Activated naive CD8-positive, alpha-beta T cell treated with anti-CD3 and anti-CD28 coated beads, Interleukin-2, amount 50 U/mL, for 24 hours (primary cell): ENCODE measurements at regions not wholly inside any gene's neighbourhood (a gene's known extent, or its start where the extent isn't known, plus 50 kb on each side); places are given as distances from the start of the nearest gene placed in this dataset.

Experiments used
- ATAC-seq: fragments of 150-1000 bp; cut with Tn5 transposase; one replicate; pipeline ENCODE4 v1.10.0; 2021
- DNase-seq: peaks from one replicate; pipeline ENCODE4 v3.0.0; 2021
- H3K27ac Mint-ChIP-seq: one replicate; pipeline ENCODE4 v1.8.0; 2021; ENCODE audit warnings: mild to moderate bottlenecking, mixed read lengths
- H3K27me3 Mint-ChIP-seq: one replicate; pipeline ENCODE4 v1.8.0; 2021; ENCODE audit warnings: mixed read lengths
- H3K36me3 Mint-ChIP-seq: one replicate; pipeline ENCODE4 v1.8.0; 2021; ENCODE audit warnings: low read depth, mixed read lengths
- H3K4me1 Mint-ChIP-seq: one replicate; pipeline ENCODE4 v1.8.0; 2021; ENCODE audit warnings: mixed read lengths
- H3K4me3 Mint-ChIP-seq: one replicate; pipeline ENCODE4 v1.8.0; 2021; ENCODE audit warnings: mild to moderate bottlenecking, moderate library complexity, mixed read lengths
- H3K9me3 Mint-ChIP-seq: one replicate; pipeline ENCODE4 v1.8.0; 2021; ENCODE audit warnings: mixed read lengths

GRCh38 chr21:39094847-39095579, 88.2 kb downstream of the PSMG1 start:
- H3K27ac Mint-ChIP-seq: no peak overlapping the region
- H3K9me3 Mint-ChIP-seq: no peaks in the 10 kb centered on the region
- no peaks in the 10 kb centered on the region for H3K36me3 Mint-ChIP-seq
- H3K4me1 Mint-ChIP-seq: peaks cover 3% of the 10 kb centered on the region
- no peaks in the 10 kb centered on the region for H3K27me3 Mint-ChIP-seq
- no peak for ATAC-seq
- no peak overlapping the region for H3K4me3 Mint-ChIP-seq
- no peak for DNase-seq

DNA sequence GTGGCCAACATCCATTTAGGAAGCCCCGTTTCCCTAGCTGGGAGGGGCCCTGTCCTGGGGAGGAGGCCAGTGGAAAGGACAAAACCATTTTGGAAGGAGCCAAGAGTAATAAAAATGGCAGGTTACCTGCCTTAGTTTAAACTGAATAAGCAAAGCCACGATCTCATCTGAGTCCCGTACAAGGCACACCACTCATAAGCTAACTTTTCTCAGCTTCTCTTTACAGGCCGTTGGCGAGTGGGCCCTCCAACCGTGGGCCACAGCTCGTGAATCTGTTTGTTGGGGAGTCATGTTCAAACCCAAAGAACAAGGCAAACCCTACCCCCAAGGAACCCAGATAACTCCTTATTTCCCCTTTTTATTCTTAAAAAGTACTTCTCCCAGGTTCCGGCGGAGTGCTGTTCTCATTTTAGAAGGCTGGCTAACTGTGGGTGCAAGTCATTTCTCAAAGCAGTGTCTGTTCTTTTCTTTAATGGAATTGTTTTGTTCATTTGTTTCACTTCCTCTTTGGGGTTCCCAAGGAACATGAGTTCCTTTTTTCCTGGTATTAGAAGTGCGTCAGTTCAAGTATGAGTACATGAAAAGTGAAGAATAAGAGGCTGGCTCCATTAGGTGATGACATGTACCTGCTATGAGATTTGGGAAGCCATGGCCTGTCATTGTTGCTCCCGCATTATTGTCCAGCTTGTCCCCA, 89.0 kb downstream of the PSMG1 start:
- DNase-seq (no peak), ATAC-seq (no peak)
- Mint-ChIP-seq H3K4me1 (peaks cover 3% of the 10 kb centered on the region), H3K9me3 (no peaks in the 10 kb centered on the region), H3K27me3 (no peaks in the 10 kb centered on the region), H3K36me3 (no peaks in the 10 kb centered on the region), H3K4me3 (no peak overlapping the region), H3K27ac (no peak overlapping the region)

DNA sequence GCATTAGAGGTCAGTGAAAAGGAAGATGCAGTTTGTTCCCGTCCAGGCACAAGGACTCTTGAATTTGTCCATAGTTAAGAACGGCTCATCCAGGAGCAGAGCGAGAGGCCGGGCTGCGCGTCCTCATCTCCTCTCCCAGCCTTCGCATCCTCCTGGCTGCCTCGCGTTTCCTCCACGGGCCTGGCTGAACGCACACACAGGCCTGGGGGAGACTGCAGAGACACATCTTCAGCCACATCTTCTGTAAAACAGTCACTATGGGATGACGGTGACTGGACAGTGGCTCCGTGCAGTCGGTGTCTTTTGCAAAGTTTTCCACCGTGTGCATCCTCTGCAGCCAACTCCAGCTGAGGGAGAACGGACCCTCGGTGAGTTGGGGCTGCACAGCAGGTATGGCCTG, 89.7 kb downstream of the PSMG1 start:
- H3K27me3 Mint-ChIP-seq: no peaks in the 10 kb centered on the region
- no peak overlapping the region for H3K27ac Mint-ChIP-seq
- no peak for DNase-seq
- H3K4me3 Mint-ChIP-seq: no peak overlapping the region
- H3K9me3 Mint-ChIP-seq: no peaks in the 10 kb centered on the region
- peaks cover 5% of the 10 kb centered on the region for H3K4me1 Mint-ChIP-seq
- peak; percentile 45 for ATAC-seq
- no peaks in the 10 kb centered on the region for H3K36me3 Mint-ChIP-seq

- H3K9me3 Mint-ChIP-seq: no peaks in the 10 kb centered on the region
- no peak overlapping the region for H3K4me3 Mint-ChIP-seq
- H3K4me1 Mint-ChIP-seq: peaks cover 2% of the 10 kb centered on the region
- DNase-seq (no peak), ATAC-seq (no peak)
- no peaks in the 10 kb centered on the region for H3K36me3 Mint-ChIP-seq
- no peaks in the 10 kb centered on the region for H3K27me3 Mint-ChIP-seq
- no peak overlapping the region for H3K27ac Mint-ChIP-seq
Measured at GRCh38 chr21:39088831-39089380, 94.3 kb downstream of the PSMG1 start.

GRCh38 chr21:39088031-39088370, 95.2 kb downstream of the PSMG1 start:
- H3K4me3 Mint-ChIP-seq: no peak overlapping the region
- no peak overlapping the region for H3K27ac Mint-ChIP-seq
- DNase-seq (no peak), ATAC-seq (no peak)
- H3K36me3 Mint-ChIP-seq: no peaks in the 10 kb centered on the region
- no peaks in the 10 kb centered on the region for H3K9me3 Mint-ChIP-seq
- H3K27me3 Mint-ChIP-seq: peaks cover 2% of the 10 kb centered on the region
- H3K4me1 Mint-ChIP-seq: peaks cover 2% of the 10 kb centered on the region

DNA sequence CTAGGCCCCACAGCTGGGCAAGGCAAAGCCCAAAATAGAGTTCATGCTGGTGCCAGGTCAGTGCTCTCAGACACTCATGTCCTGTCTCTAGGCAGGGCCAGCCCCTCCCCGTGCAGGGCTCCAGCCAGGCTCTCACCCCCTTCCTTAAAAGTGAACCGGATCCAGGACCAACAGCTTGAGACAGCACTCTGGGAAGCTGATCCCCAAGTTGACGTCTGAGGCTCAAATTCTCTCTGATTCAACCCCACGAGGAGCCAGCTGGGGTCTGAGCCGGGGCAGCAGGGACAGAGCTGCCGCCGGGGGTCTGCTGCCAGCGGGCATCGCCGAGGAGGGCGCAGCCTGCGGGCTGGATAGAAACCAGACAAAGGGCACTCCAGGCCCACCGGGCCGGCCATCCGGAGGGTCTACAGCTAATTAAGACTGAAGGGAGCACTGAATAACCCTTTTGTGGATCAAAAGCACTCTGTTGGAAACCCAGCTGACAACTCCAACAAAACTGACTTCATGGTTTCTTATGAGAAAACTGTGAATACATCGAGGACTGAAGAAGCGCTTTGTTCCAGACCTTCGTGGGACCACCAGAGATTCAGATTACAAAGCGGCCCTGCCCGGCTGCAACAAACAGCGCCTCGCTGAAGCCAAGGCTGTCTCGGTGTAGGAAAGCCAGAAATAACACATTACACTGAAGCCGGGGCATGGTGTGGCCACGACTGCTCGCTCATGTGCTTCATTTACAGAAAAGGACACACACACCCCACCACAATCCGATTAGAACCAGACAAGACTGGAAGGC, 95.8 kb downstream of the PSMG1 start:
- H3K36me3 Mint-ChIP-seq: no peaks in the 10 kb centered on the region
- peaks cover 2% of the 10 kb centered on the region for H3K4me1 Mint-ChIP-seq
- no peak overlapping the region for H3K27ac Mint-ChIP-seq
- no peak for ATAC-seq
- DNase-seq: no peak
- peaks cover 2% of the 10 kb centered on the region for H3K27me3 Mint-ChIP-seq
- no peak overlapping the region for H3K4me3 Mint-ChIP-seq
- no peaks in the 10 kb centered on the region for H3K9me3 Mint-ChIP-seq

DNA sequence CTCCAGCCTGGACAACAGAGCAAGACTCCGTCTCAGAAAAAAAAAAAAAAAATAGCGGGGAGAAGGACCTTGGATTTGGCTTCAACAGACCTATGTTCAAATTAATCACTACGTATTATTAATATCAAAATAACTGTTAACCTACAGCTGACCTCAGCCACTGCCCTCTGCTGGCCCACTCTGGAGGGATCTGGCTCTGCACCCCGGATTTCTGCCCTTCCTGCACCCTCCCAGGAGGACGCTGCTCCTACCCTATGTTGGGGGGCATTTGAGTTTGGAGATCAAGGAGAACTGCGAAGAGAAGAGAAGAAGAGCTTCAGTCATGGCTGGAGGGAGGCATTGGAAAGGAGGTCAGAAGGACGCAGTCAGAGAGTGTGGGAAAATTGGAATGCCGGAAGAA, 96.7 kb downstream of the PSMG1 start:
- H3K27me3 Mint-ChIP-seq: peaks cover 3% of the 10 kb centered on the region
- H3K4me3 Mint-ChIP-seq: no peak overlapping the region
- DNase-seq (no peak), ATAC-seq (no peak)
- H3K4me1 Mint-ChIP-seq: peaks cover 2% of the 10 kb centered on the region
- H3K27ac Mint-ChIP-seq: no peak overlapping the region
- no peaks in the 10 kb centered on the region for H3K36me3 Mint-ChIP-seq
- H3K9me3 Mint-ChIP-seq: no peaks in the 10 kb centered on the region

DNA sequence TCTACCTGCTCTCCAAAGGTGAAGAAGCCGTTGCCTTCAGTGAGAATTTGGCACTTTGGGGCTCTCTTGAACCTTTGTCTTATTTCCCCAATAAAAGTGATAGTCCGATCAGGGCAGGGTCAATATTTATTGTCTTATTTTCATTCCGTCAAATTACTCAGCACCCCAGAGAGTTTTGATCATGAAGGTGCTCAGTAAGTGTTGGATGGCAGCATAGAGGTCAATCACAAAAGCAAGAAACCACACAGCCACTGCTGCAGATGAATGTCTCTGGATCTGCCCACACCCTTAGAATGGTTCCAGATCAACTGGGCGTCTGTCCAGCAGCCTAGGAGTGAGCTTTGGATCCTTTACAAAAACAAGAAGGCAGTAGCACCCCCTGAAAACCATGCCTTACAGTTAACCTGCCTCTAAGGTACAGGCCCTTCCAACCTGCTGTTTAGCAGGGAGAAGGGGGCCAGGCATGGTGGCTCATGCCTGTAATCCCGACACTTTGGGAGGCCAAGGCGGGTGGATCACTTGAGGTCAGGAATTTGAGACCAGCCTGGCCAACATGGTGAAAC, 97.3 kb downstream of the PSMG1 start:
- Mint-ChIP-seq H3K4me3 (no peak overlapping the region), H3K9me3 (no peaks in the 10 kb centered on the region), H3K27me3 (peaks cover 3% of the 10 kb centered on the region), H3K27ac (no peak overlapping the region), H3K4me1 (peaks cover 2% of the 10 kb centered on the region), H3K36me3 (no peaks in the 10 kb centered on the region)
- ATAC-seq (no peak), DNase-seq (no peak)

DNA sequence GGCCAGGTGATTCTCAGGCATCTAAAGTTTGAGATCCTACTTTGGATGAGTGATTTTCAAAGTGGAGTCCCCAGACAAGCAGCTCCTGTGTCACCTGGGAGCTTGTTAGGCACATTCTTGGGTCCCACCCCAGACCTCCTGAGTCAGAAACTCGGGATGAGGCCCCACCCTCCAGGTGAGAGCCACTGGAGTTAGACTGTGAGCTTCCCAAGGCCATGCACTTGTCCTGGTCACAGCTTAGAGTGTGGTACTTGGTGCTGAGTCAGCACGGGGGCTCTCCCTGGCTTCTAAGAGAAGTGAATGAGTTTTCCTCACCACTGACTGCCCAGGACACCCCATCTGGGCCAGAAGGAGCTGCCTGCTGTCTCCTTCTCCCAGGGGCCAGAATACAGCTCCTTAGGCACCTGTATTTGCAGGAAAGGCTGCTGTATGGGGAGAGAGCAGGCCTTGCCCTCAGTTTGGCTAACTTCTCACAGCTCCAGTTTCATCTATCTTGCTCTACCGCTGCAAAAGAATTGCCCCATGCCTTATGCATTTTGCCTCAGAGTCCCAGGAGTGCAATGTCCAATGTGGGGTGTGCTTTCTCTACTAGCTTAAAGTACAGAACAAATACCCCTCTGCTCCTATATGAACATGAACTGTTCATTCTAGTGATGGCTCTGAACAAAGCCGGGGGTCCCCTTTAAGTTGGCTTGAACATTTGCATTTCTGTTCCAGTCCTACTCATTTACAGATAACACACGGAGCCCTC, 98.1 kb downstream of the PSMG1 start:
- Mint-ChIP-seq H3K27me3 (peaks cover 3% of the 10 kb centered on the region), H3K27ac (no peak overlapping the region), H3K4me1 (peaks cover 2% of the 10 kb centered on the region), H3K9me3 (no peaks in the 10 kb centered on the region), H3K4me3 (no peak overlapping the region), H3K36me3 (no peaks in the 10 kb centered on the region)
- ATAC-seq: no peak
- DNase-seq: no peak

GRCh38 chr21:39084073-39084472, 99.2 kb downstream of the PSMG1 start:
- H3K4me1 Mint-ChIP-seq: peaks cover 2% of the 10 kb centered on the region
- H3K27me3 Mint-ChIP-seq: peaks cover 3% of the 10 kb centered on the region
- no peak overlapping the region for H3K27ac Mint-ChIP-seq
- H3K36me3 Mint-ChIP-seq: no peaks in the 10 kb centered on the region
- H3K9me3 Mint-ChIP-seq: no peaks in the 10 kb centered on the region
- no peak for ATAC-seq
- DNase-seq: no peak
- H3K4me3 Mint-ChIP-seq: no peak overlapping the region

GRCh38 chr21:39083377-39084008, 99.8 kb downstream of the PSMG1 start:
- DNase-seq: no peak
- no peaks in the 10 kb centered on the region for H3K4me1 Mint-ChIP-seq
- no peak for ATAC-seq
- peaks cover 3% of the 10 kb centered on the region for H3K27me3 Mint-ChIP-seq
- no peaks in the 10 kb centered on the region for H3K9me3 Mint-ChIP-seq
- H3K27ac Mint-ChIP-seq: no peak overlapping the region
- no peak overlapping the region for H3K4me3 Mint-ChIP-seq
- no peaks in the 10 kb centered on the region for H3K36me3 Mint-ChIP-seq

GRCh38 chr21:39082656-39083376, 100.4 kb downstream of the PSMG1 start:
- H3K4me1 Mint-ChIP-seq: no peaks in the 10 kb centered on the region
- no peak overlapping the region for H3K27ac Mint-ChIP-seq
- no peak for DNase-seq
- H3K9me3 Mint-ChIP-seq: no peaks in the 10 kb centered on the region
- no peak for ATAC-seq
- H3K36me3 Mint-ChIP-seq: no peaks in the 10 kb centered on the region
- H3K4me3 Mint-ChIP-seq: no peak overlapping the region
- H3K27me3 Mint-ChIP-seq: peaks cover 3% of the 10 kb centered on the region

DNA sequence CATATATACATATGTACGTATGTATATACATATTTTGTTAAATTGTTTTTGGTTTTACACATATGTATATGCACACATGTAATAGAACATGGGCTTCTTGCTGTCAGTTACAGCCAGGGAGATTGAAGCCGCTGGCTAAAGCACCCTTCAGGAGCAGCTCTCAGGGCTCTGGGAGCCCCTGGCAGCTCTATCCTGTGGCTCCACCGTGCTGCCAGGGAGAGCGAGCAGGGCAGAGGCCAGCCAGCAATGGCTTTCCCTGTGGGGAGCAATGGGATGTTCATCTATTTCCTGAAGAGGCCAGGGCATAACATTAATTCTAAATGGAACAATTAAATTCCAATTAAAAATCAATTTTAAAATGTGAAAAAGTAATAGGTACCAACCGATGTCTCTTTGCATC, 102.9 kb downstream of the PSMG1 start:
- no peak overlapping the region for H3K4me3 Mint-ChIP-seq
- H3K27me3 Mint-ChIP-seq: peaks cover 3% of the 10 kb centered on the region
- H3K9me3 Mint-ChIP-seq: no peaks in the 10 kb centered on the region
- H3K27ac Mint-ChIP-seq: no peak overlapping the region
- DNase-seq (no peak), ATAC-seq (no peak)
- no peaks in the 10 kb centered on the region for H3K4me1 Mint-ChIP-seq
- no peaks in the 10 kb centered on the region for H3K36me3 Mint-ChIP-seq
